Neural cell (in vitro differentiated cells): ENCODE measurements at regions not wholly inside any gene's neighbourhood (a gene's known extent, or its start where the extent isn't known, plus 50 kb on each side); places are given as distances from the start of the nearest gene placed in this dataset.

ENCODE experiments used
- H2AFZ ChIP-seq: fragments of 200-600, 300-800 bp; sonication (generic), shearing (Covaris generic); 2 replicates; pipeline ENCODE4 v1.6.0; 2014; ENCODE audit warnings: low read depth, mild to moderate bottlenecking, antibody characterized with exemption, low read length, moderate library complexity
- H3F3A ChIP-seq: fragments of 200-600 bp; shearing (Covaris generic); 2 replicates; pipeline ENCODE4 v1.6.1; 2016; ENCODE audit warnings: mild to moderate bottlenecking, moderate library complexity, mixed read lengths, antibody characterized with exemption, low read length; ENCODE audit not compliant: insufficient read depth, poor library complexity, severe bottlenecking
- H3K27ac ChIP-seq: fragments of 200-600, 300-800 bp; sonication (generic), shearing (Covaris generic); 2 replicates; pipeline ENCODE4 v1.5.1; 2014; ENCODE audit warnings: mild to moderate bottlenecking, low read length, moderate library complexity
- H3K27me3 ChIP-seq: fragments of 300-800, 200-600 bp; sonication (generic), shearing (Covaris generic); 2 replicates; pipeline ENCODE4 v1.6.0; 2014; ENCODE audit warnings: mild to moderate bottlenecking, low read depth, low read length, moderate library complexity; ENCODE audit not compliant: insufficient read depth
- H3K36me3 ChIP-seq: fragments of 300-800, 200-600 bp; sonication (generic), shearing (Covaris generic); 2 replicates; pipeline ENCODE4 v1.5.1; 2014; ENCODE audit warnings: mild to moderate bottlenecking, antibody characterized with exemption, low read length, moderate library complexity; ENCODE audit not compliant: insufficient read depth
- H3K4me2 ChIP-seq: fragments of 300-800, 200-600 bp; sonication (generic), shearing (Covaris generic); 2 replicates; pipeline ENCODE4 v1.6.0; 2014; ENCODE audit warnings: mild to moderate bottlenecking, low read length
- H3K4me3 ChIP-seq: fragments of 300-800, 200-600 bp; sonication (generic), shearing (Covaris generic); 2 replicates; pipeline ENCODE4 v1.5.1; 2014; ENCODE audit warnings: mild to moderate bottlenecking, low read length, moderate library complexity
- H3K79me2 ChIP-seq: fragments of 200-600 bp; shearing (Covaris generic); replicated peaks from 2 replicates; pipeline ENCODE4 v1.6.0; 2014; ENCODE audit warnings: mild to moderate bottlenecking, low read length, moderate library complexity; ENCODE audit not compliant: insufficient read depth
- H3K9ac ChIP-seq: fragments of 300-800, 200-600 bp; sonication (generic), shearing (Covaris generic); 2 replicates; pipeline ENCODE4 v1.6.1; 2016; ENCODE audit warnings: mild to moderate bottlenecking, low read length, mixed read lengths
- H3K9me2 ChIP-seq: fragments of 200-600 bp; shearing (Covaris generic); 2 replicates; pipeline ENCODE4 v1.6.1; 2016; ENCODE audit warnings: mild to moderate bottlenecking, low read length, mixed read lengths; ENCODE audit not compliant: insufficient read depth
- H3K9me3 ChIP-seq: fragments of 200-600, 300-800 bp; sonication (generic), shearing (Covaris generic); 2 replicates; pipeline ENCODE4 v1.6.1; 2016; ENCODE audit warnings: mild to moderate bottlenecking, mixed run types, low read length, moderate library complexity, mixed read lengths
- H4K20me1 ChIP-seq: fragments of 200-600 bp; shearing (Covaris generic); 2 replicates; pipeline ENCODE4 v1.6.1; 2016; ENCODE audit warnings: mild to moderate bottlenecking, mixed run types; ENCODE audit not compliant: insufficient read depth
- EP300 ChIP-seq: fragments of 450-650 bp; conservative IDR thresholded peaks from 2 replicates; pipeline ENCODE4 v1.6.1; 2014; ENCODE audit warnings: antibody characterized with exemption, mild to moderate bottlenecking, moderate library complexity; ENCODE audit not compliant: poor library complexity, severe bottlenecking
- EZH2 ChIP-seq: fragments of 200-600, 300-800 bp; shearing (Covaris generic), sonication (generic); IDR thresholded peaks from 2 replicates; pipeline ENCODE4 v1.6.1; 2014; ENCODE audit warnings: antibody characterized with exemption, low read length, borderline replicate concordance, mild to moderate bottlenecking; ENCODE audit not compliant: insufficient read depth, poor library complexity, severe bottlenecking
- MXI1 ChIP-seq: fragments of 450-650 bp; conservative IDR thresholded peaks from 2 replicates; pipeline ENCODE4 v1.6.1; 2014; ENCODE audit warnings: antibody characterized with exemption, mild to moderate bottlenecking; ENCODE audit not compliant: poor library complexity, severe bottlenecking
- POLR2AphosphoS5 ChIP-seq: IDR thresholded peaks from 2 replicates; pipeline ENCODE4 v1.6.1; 2012
- RAD21 ChIP-seq: fragments of 450-650 bp; conservative IDR thresholded peaks from 2 replicates; pipeline ENCODE4 v1.6.1; 2014; ENCODE audit warnings: antibody characterized with exemption, mild to moderate bottlenecking, moderate library complexity
- SMC3 ChIP-seq: fragments of 450-650 bp; conservative IDR thresholded peaks from 2 replicates; pipeline ENCODE4 v1.6.1; 2014; ENCODE audit warnings: antibody characterized with exemption, mild to moderate bottlenecking, moderate library complexity; ENCODE audit not compliant: poor library complexity
- TAF1 ChIP-seq: IDR thresholded peaks from 2 replicates; pipeline ENCODE4 v1.6.1; 2012; ENCODE audit warnings: low read depth
- TF ChIP-seq, protein P1 (sequence below): IDR thresholded peaks from 2 replicates; pipeline ENCODE4 v1.6.1; 2012; ENCODE audit warnings: borderline replicate concordance
- TF ChIP-seq, protein P2 (sequence below): fragments of 450-650 bp; IDR thresholded peaks from 2 replicates; pipeline ENCODE4 v1.5.1; 2014; ENCODE audit warnings: antibody characterized with exemption, mild to moderate bottlenecking, moderate library complexity; ENCODE audit not compliant: poor library complexity, severe bottlenecking

- Histone ChIP-seq H3K4me2 (no peak overlapping the region), H3K4me3 (no peak overlapping the region), H3K9me2 (no peaks in the 10 kb centered on the region), H3K9me3 (no peaks in the 10 kb centered on the region), H3F3A (no peaks in the 10 kb centered on the region), H2AFZ (no peak overlapping the region), H4K20me1 (no peaks in the 10 kb centered on the region), H3K9ac (no peak overlapping the region), H3K27me3 (no peaks in the 10 kb centered on the region), H3K36me3 (no peaks in the 10 kb centered on the region), H3K79me2 (no peaks in the 10 kb centered on the region), H3K27ac (no peak overlapping the region)
- TF ChIP-seq, protein P1, sequence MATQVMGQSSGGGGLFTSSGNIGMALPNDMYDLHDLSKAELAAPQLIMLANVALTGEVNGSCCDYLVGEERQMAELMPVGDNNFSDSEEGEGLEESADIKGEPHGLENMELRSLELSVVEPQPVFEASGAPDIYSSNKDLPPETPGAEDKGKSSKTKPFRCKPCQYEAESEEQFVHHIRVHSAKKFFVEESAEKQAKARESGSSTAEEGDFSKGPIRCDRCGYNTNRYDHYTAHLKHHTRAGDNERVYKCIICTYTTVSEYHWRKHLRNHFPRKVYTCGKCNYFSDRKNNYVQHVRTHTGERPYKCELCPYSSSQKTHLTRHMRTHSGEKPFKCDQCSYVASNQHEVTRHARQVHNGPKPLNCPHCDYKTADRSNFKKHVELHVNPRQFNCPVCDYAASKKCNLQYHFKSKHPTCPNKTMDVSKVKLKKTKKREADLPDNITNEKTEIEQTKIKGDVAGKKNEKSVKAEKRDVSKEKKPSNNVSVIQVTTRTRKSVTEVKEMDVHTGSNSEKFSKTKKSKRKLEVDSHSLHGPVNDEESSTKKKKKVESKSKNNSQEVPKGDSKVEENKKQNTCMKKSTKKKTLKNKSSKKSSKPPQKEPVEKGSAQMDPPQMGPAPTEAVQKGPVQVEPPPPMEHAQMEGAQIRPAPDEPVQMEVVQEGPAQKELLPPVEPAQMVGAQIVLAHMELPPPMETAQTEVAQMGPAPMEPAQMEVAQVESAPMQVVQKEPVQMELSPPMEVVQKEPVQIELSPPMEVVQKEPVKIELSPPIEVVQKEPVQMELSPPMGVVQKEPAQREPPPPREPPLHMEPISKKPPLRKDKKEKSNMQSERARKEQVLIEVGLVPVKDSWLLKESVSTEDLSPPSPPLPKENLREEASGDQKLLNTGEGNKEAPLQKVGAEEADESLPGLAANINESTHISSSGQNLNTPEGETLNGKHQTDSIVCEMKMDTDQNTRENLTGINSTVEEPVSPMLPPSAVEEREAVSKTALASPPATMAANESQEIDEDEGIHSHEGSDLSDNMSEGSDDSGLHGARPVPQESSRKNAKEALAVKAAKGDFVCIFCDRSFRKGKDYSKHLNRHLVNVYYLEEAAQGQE = no peak
- TF ChIP-seq EP300 = no peak
- TF ChIP-seq RAD21 = no peak
Measured at GRCh38 chr4:181507938-181508337, 735.3 kb upstream of the TENM3 start.

DNA sequence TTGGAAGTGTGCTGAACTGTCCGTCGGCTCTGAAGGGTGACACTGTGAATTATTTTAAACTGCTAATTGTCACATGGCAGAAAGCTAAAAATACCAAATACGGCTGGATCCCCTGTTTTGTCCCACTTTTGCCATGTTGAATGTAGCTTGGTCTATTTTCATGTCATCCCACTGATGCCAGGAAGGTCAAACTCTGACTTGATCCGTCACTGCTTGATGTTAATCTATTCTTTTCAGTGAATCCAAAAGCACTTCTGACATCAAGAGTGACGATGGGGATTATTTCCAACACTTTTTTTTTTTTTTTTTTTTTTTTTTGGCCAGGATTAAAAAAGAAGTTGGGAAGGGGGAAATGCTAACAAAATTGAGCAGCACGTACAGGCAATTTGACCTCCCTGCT, 734.6 kb upstream of the TENM3 start:
- Histone ChIP-seq H3K9me2 (no peaks in the 10 kb centered on the region), H3K79me2 (no peaks in the 10 kb centered on the region), H3K9me3 (no peaks in the 10 kb centered on the region), H3K4me2 (no peak overlapping the region), H3K27me3 (no peaks in the 10 kb centered on the region), H2AFZ (no peak overlapping the region), H4K20me1 (no peaks in the 10 kb centered on the region), H3K36me3 (no peaks in the 10 kb centered on the region), H3K4me3 (no peak overlapping the region), H3K27ac (no peak overlapping the region), H3K9ac (no peak overlapping the region), H3F3A (no peaks in the 10 kb centered on the region)
- TF ChIP-seq EZH2 (no peak), MXI1 (no peak), SMC3 (no peak), EP300 (no peak), POLR2AphosphoS5 (no peak), RAD21 (no peak), TAF1 (no peak)
- TF ChIP-seq, protein P2, sequence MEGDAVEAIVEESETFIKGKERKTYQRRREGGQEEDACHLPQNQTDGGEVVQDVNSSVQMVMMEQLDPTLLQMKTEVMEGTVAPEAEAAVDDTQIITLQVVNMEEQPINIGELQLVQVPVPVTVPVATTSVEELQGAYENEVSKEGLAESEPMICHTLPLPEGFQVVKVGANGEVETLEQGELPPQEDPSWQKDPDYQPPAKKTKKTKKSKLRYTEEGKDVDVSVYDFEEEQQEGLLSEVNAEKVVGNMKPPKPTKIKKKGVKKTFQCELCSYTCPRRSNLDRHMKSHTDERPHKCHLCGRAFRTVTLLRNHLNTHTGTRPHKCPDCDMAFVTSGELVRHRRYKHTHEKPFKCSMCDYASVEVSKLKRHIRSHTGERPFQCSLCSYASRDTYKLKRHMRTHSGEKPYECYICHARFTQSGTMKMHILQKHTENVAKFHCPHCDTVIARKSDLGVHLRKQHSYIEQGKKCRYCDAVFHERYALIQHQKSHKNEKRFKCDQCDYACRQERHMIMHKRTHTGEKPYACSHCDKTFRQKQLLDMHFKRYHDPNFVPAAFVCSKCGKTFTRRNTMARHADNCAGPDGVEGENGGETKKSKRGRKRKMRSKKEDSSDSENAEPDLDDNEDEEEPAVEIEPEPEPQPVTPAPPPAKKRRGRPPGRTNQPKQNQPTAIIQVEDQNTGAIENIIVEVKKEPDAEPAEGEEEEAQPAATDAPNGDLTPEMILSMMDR = no peak
- TF ChIP-seq, protein P1 = no peak
